Liver (tissue), 7 donors: ENCODE measurements at regions not wholly inside any gene's neighbourhood (a gene's known extent, or its start where the extent isn't known, plus 50 kb on each side); places are given as distances from the start of the nearest gene placed in this dataset.

Source experiments
- DNase-seq: peaks from one replicate; pipeline ENCODE4 v3.0.0-alpha.2; 2017; ENCODE audit warnings: low spot score
- H3K27ac ChIP-seq, 2 donors: one replicate each; pipeline ENCODE4 v1.7.0; 2013; ENCODE audit warnings: inconsistent platforms in 2 of 2, low read length in 2 of 2, control low read depth in 1 of 2, low read depth in 1 of 2, mild to moderate bottlenecking in 1 of 2
- H3K27me3 ChIP-seq, 4 donors: one replicate each; pipeline versions ENCODE4 v1.6.1 to v1.7.0; 2013; ENCODE audit warnings: low read length in 3 of 4, inconsistent platforms in 1 of 4, mild to moderate bottlenecking in 1 of 4, moderate library complexity in 1 of 4; ENCODE audit not compliant: control insufficient read depth in 4 of 4, insufficient read depth in 4 of 4
- H3K36me3 ChIP-seq, 4 donors: one replicate each; pipeline versions ENCODE4 v1.6.1 to v1.7.0; 2013; ENCODE audit warnings: low read length in 3 of 4, mild to moderate bottlenecking in 3 of 4, low read depth in 1 of 4, moderate library complexity in 1 of 4; ENCODE audit not compliant: control insufficient read depth in 4 of 4, insufficient read depth in 3 of 4
- H3K4me1 ChIP-seq, 4 donors: one replicate each; pipeline versions ENCODE4 v1.6.1 to v1.7.0; 2013; ENCODE audit warnings: low read length in 3 of 4, mild to moderate bottlenecking in 3 of 4, moderate library complexity in 1 of 4; ENCODE audit not compliant: control insufficient read depth in 4 of 4, insufficient read depth in 4 of 4
- H3K4me3 ChIP-seq, 3 donors: one replicate each; pipeline versions ENCODE4 v1.6.1 to v1.7.0; 2013; ENCODE audit warnings: low read length in 3 of 3, control low read depth in 1 of 3, low read depth in 1 of 3, mild to moderate bottlenecking in 1 of 3
- H3K9ac ChIP-seq, 2 donors: one replicate each; pipeline ENCODE4 v1.7.0; 2013; ENCODE audit warnings: low read length in 2 of 2, mild to moderate bottlenecking in 2 of 2, moderate library complexity in 2 of 2, control low read depth in 1 of 2, low read depth in 1 of 2
- H3K9me3 ChIP-seq, 4 donors: one replicate each; pipeline versions ENCODE4 v1.6.1 to v1.7.0; 2013; ENCODE audit warnings: low read length in 3 of 4; ENCODE audit not compliant: control insufficient read depth in 4 of 4
- EGR1 ChIP-seq, 2 donors: IDR thresholded peaks; 2 replicates each; pipeline ENCODE4 v1.6.1; 2016 to 2018; ENCODE audit warnings: antibody characterized with exemption in 2 of 2, low read depth in 2 of 2
- FOXA2 ChIP-seq: IDR thresholded peaks from 2 replicates; pipeline ENCODE4 v1.6.1; 2016; ENCODE audit warnings: antibody characterized with exemption
- GABPA ChIP-seq, 2 donors: IDR thresholded peaks in 1 of 2; conservative IDR thresholded peaks in 1 of 2; 2 replicates each; pipeline ENCODE4 v1.6.1; 2016; ENCODE audit warnings: antibody characterized with exemption in 2 of 2, mild to moderate bottlenecking in 1 of 2, moderate library complexity in 1 of 2
- HNF4A ChIP-seq, 2 donors: conservative IDR thresholded peaks; 2 replicates each; pipeline ENCODE4 v1.6.1; 2016; ENCODE audit warnings: antibody characterized with exemption in 2 of 2, mild to moderate bottlenecking in 2 of 2
- HNF4G ChIP-seq: IDR thresholded peaks from 2 replicates; pipeline ENCODE4 v1.6.1; 2016; ENCODE audit warnings: antibody characterized with exemption
- JUND ChIP-seq, 2 donors: IDR thresholded peaks; 2 replicates each; pipeline ENCODE4 v1.6.1; 2016; ENCODE audit warnings: antibody characterized with exemption in 2 of 2
- NR2F2 ChIP-seq: IDR thresholded peaks from 2 replicates; pipeline ENCODE4 v1.6.1; 2016; ENCODE audit warnings: antibody characterized with exemption
- SP1 ChIP-seq: IDR thresholded peaks from 2 replicates; pipeline ENCODE4 v1.6.1; 2018; ENCODE audit warnings: antibody characterized with exemption, mild to moderate bottlenecking
- TAF1 ChIP-seq: conservative IDR thresholded peaks from 2 replicates; pipeline ENCODE4 v1.6.1; 2016; ENCODE audit warnings: antibody characterized with exemption, mild to moderate bottlenecking
- YY1 ChIP-seq: IDR thresholded peaks from 2 replicates; pipeline ENCODE4 v1.6.1; 2016; ENCODE audit warnings: antibody characterized with exemption, mild to moderate bottlenecking
- WGBS: extraction: QIAGEN DNeasy Blood & Tissue Kit; methylation state at CpG from one replicate; pipeline ENCODE4 v1.1.7; 2013; 5-methylcytosine and 5-hydroxymethylcytosine counted together
- TF ChIP-seq, protein P1 (sequence below): IDR thresholded peaks from 2 replicates; pipeline ENCODE4 v1.6.1; 2016; ENCODE audit warnings: antibody characterized with exemption
- TF ChIP-seq, protein P2 (sequence below): IDR thresholded peaks from 2 replicates; pipeline ENCODE4 v1.6.1; 2016; ENCODE audit warnings: antibody characterized with exemption
- TF ChIP-seq, protein P3 (sequence below): IDR thresholded peaks from 2 replicates; pipeline ENCODE4 v1.6.1; 2016; ENCODE audit warnings: antibody characterized with exemption, mild to moderate bottlenecking
- TF ChIP-seq, protein P4 (sequence below): IDR thresholded peaks from 2 replicates; pipeline ENCODE4 v1.6.1; 2016; ENCODE audit warnings: antibody characterized with exemption
- donor health status: healthy.
- donor health status: healthy.
- donor health status: healthy.
- donor health status: healthy.

DNA sequence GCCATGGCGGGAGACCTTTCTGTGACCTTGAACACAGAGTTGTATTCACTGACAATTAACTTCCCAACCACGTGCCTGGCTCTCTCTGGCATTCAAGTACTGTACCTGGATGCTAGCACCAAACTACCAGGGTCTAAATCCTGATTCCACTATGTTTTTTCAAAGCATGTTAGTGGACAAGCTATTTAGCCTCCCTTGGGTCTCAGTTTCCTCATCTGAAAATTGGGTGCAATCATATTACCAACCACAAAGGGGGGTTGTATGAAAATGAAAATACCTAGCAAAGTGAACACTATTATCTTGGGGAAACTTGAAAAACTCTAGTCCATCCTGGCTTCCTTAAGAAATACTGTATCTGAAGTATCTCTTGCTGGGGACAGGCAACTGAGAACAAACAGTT lies 308.7 kb upstream of the SGK1 start:
- 89% methylated on average over 2 of the region's 2 CpGs for WGBS
- H3K27me3 ChIP-seq, result no peaks in the 10 kb centered on the region
- peaks cover 1 to 11% (median 7%) of the 10 kb centered on the region in 4 donors for H3K4me1 ChIP-seq
- no peaks in the 10 kb centered on the region for H3K9me3 ChIP-seq
- DNase-seq, result no peak
- H3K36me3 ChIP-seq, result no peaks in the 10 kb centered on the region
- TF ChIP-seq FOXA2 (no peak), JUND (IDR thresholded peaks at IDR 0.05) (no peak), SP1 (no peak), TAF1 (no peak), GABPA (IDR thresholded peaks at IDR 0.05 in 1 of 2, conservative IDR thresholded peaks at IDR 0.05 in 1 of 2) (no peak)
- TF ChIP-seq, protein P1, sequence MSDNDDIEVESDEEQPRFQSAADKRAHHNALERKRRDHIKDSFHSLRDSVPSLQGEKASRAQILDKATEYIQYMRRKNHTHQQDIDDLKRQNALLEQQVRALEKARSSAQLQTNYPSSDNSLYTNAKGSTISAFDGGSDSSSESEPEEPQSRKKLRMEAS, result no peak
- no peak overlapping the region for H3K27ac ChIP-seq
- H3K9ac ChIP-seq, result no peak overlapping the region
- H3K4me3 ChIP-seq, result no peak overlapping the region

DNA sequence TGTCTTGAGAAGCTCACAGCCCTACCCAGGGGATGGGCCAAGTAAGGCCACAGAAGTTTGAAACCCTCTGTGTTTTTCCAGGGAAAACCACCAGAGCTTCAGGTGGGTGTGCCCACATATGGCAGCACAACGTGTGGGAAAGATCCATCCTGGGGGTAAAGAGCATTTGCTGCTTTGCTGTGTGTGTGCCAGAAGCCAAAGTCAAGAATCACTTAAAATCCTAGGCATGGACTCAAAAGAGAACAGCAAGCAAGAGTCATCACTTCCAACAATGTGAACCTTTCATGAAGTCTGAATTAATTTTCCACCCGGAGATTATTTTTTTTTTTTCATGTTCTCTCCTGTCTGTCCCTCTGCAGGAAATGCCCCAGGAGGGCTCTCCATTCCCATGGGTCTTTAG lies 308.2 kb upstream of the SGK1 start:
- WGBS, result 45% methylated on average over 2 of the region's 2 CpGs
- Histone ChIP-seq H3K27ac (no peak overlapping the region), H3K4me3 (no peak overlapping the region), H3K9me3 (no peaks in the 10 kb centered on the region), H3K4me1 (peaks cover 1 to 6% (median 5%) of the 10 kb centered on the region in 4 donors), H3K27me3 (no peaks in the 10 kb centered on the region), H3K9ac (no peak overlapping the region), H3K36me3 (no peaks in the 10 kb centered on the region)
- DNase-seq, result no peak
- TF ChIP-seq, protein P2, sequence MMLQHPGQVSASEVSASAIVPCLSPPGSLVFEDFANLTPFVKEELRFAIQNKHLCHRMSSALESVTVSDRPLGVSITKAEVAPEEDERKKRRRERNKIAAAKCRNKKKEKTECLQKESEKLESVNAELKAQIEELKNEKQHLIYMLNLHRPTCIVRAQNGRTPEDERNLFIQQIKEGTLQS, result no peak
- TF ChIP-seq, protein P3, sequence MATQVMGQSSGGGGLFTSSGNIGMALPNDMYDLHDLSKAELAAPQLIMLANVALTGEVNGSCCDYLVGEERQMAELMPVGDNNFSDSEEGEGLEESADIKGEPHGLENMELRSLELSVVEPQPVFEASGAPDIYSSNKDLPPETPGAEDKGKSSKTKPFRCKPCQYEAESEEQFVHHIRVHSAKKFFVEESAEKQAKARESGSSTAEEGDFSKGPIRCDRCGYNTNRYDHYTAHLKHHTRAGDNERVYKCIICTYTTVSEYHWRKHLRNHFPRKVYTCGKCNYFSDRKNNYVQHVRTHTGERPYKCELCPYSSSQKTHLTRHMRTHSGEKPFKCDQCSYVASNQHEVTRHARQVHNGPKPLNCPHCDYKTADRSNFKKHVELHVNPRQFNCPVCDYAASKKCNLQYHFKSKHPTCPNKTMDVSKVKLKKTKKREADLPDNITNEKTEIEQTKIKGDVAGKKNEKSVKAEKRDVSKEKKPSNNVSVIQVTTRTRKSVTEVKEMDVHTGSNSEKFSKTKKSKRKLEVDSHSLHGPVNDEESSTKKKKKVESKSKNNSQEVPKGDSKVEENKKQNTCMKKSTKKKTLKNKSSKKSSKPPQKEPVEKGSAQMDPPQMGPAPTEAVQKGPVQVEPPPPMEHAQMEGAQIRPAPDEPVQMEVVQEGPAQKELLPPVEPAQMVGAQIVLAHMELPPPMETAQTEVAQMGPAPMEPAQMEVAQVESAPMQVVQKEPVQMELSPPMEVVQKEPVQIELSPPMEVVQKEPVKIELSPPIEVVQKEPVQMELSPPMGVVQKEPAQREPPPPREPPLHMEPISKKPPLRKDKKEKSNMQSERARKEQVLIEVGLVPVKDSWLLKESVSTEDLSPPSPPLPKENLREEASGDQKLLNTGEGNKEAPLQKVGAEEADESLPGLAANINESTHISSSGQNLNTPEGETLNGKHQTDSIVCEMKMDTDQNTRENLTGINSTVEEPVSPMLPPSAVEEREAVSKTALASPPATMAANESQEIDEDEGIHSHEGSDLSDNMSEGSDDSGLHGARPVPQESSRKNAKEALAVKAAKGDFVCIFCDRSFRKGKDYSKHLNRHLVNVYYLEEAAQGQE, result no peak
- TF ChIP-seq JUND (IDR thresholded peaks at IDR 0.05) (no peak), YY1 (no peak), FOXA2 (no peak), EGR1 (IDR thresholded peaks at IDR 0.05; ENCODE audit: low read depth in 2 of 2) (no peak), HNF4G (no peak), TAF1 (no peak), HNF4A (conservative IDR thresholded peaks at IDR 0.05) (no peak), NR2F2 (no peak), GABPA (IDR thresholded peaks at IDR 0.05 in 1 of 2, conservative IDR thresholded peaks at IDR 0.05 in 1 of 2) (no peak), SP1 (no peak)
- TF ChIP-seq, protein P4, sequence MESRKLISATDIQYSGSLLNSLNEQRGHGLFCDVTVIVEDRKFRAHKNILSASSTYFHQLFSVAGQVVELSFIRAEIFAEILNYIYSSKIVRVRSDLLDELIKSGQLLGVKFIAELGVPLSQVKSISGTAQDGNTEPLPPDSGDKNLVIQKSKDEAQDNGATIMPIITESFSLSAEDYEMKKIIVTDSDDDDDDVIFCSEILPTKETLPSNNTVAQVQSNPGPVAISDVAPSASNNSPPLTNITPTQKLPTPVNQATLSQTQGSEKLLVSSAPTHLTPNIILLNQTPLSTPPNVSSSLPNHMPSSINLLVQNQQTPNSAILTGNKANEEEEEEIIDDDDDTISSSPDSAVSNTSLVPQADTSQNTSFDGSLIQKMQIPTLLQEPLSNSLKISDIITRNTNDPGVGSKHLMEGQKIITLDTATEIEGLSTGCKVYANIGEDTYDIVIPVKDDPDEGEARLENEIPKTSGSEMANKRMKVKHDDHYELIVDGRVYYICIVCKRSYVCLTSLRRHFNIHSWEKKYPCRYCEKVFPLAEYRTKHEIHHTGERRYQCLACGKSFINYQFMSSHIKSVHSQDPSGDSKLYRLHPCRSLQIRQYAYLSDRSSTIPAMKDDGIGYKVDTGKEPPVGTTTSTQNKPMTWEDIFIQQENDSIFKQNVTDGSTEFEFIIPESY, result no peak
- TF ChIP-seq, protein P1, result no peak
